ENCODE measurements at regions not wholly inside any gene's neighbourhood (a gene's known extent, or its start where the extent isn't known, plus 50 kb on each side); places are given as distances from the start of the nearest gene placed in this dataset.

- FAIRE-seq, result no peak
- DNase-seq (ENCODE audit: low spot score in 2 of 2), result no peak
Observed at GRCh38 chr6:140052736-140053729, 678.6 kb upstream of the CITED2 start.

- DNase-seq (ENCODE audit: low spot score in 2 of 2) (no peak), FAIRE-seq (no peak)
Observed at GRCh38 chr6:140051521-140052512, 677.4 kb upstream of the CITED2 start.

GRCh38 chr6:140050101-140050995, 675.9 kb upstream of the CITED2 start:
- FAIRE-seq (no peak), DNase-seq (ENCODE audit: low spot score in 2 of 2) (no peak)

- DNase-seq (ENCODE audit: low spot score in 2 of 2) (no peak), FAIRE-seq (no peak)
Observed at GRCh38 chr6:140049251-140049650, 674.8 kb upstream of the CITED2 start.

GRCh38 chr6:140048202-140048790, 673.8 kb upstream of the CITED2 start:
- no peak for DNase-seq (ENCODE audit: low spot score in 2 of 2)
- no peak for FAIRE-seq

- no peak for DNase-seq (ENCODE audit: low spot score in 2 of 2)
- no peak for FAIRE-seq
Observed at GRCh38 chr6:140047321-140047720, 672.9 kb upstream of the CITED2 start.

GRCh38 chr6:140046016-140046632, 671.7 kb upstream of the CITED2 start:
- no peak for FAIRE-seq
- no peak for DNase-seq (ENCODE audit: low spot score in 2 of 2)

- FAIRE-seq (no peak), DNase-seq (ENCODE audit: low spot score in 2 of 2) (no peak)
Observed at GRCh38 chr6:140045116-140045515, 670.7 kb upstream of the CITED2 start.

GRCh38 chr6:140044626-140045025, 670.2 kb upstream of the CITED2 start:
- FAIRE-seq (no peak), DNase-seq (ENCODE audit: low spot score in 2 of 2) (no peak)

GRCh38 chr6:140043762-140044378, 669.4 kb upstream of the CITED2 start:
- FAIRE-seq (no peak), DNase-seq (ENCODE audit: low spot score in 2 of 2) (no peak)

GRCh38 chr6:140043357-140043756, 668.9 kb upstream of the CITED2 start:
- no peak for DNase-seq (ENCODE audit: low spot score in 2 of 2)
- no peak for FAIRE-seq

GRCh38 chr6:140041571-140042332, 667.3 kb upstream of the CITED2 start:
- FAIRE-seq (no peak), DNase-seq (ENCODE audit: low spot score in 2 of 2) (no peak)

GRCh38 chr6:140041056-140041455, 666.6 kb upstream of the CITED2 start:
- no peak for FAIRE-seq
- no peak for DNase-seq (ENCODE audit: low spot score in 2 of 2)

GRCh38 chr6:140040396-140040795, 665.9 kb upstream of the CITED2 start:
- no peak for FAIRE-seq
- DNase-seq (ENCODE audit: low spot score in 2 of 2), result no peak

- DNase-seq (ENCODE audit: low spot score in 2 of 2) (no peak), FAIRE-seq (no peak)
Observed at GRCh38 chr6:140039364-140039763, 664.9 kb upstream of the CITED2 start.

GRCh38 chr6:140036196-140036595, 661.7 kb upstream of the CITED2 start:
- DNase-seq (ENCODE audit: low spot score in 2 of 2), result no peak
- no peak for FAIRE-seq

GRCh38 chr6:140032189-140032588, 657.7 kb upstream of the CITED2 start:
- no peak for DNase-seq (ENCODE audit: low spot score in 2 of 2)
- no peak for FAIRE-seq

- DNase-seq (ENCODE audit: low spot score in 2 of 2), result no peak
- no peak for FAIRE-seq
Observed at GRCh38 chr6:140029551-140029950, 655.1 kb upstream of the CITED2 start.

Data from frontal cortex (tissue), 3 donors.